ENCODE measurements at regions not wholly inside any gene's neighbourhood (a gene's known extent, or its start where the extent isn't known, plus 50 kb on each side); places are given as distances from the start of the nearest gene placed in this dataset.

GRCh38 chrX:112440277-112440676, 239.5 kb downstream of the LHFPL1 start:
- TF ChIP-seq ATF2 (IDR thresholded peaks at IDR 0.05; ENCODE audit: low read length) (no peak), NFXL1 (IDR thresholded peaks at IDR 0.05; ENCODE audit: borderline replicate concordance) (no peak), GABPA (IDR thresholded peaks at IDR 0.05; ENCODE audit: low read depth) (no peak), CTCF (IDR thresholded peaks at IDR 0.05 in 2 of 3, conservative IDR thresholded peaks at IDR 0.05 in 1 of 3; ENCODE audit: control insufficient read depth in 2 of 3, extremely low read depth in 1 of 3, insufficient read depth in 1 of 3, low read depth in 3 of 3, low read length in 3 of 3) (no peak), IRF5 (IDR thresholded peaks at IDR 0.05; ENCODE audit: borderline replicate concordance) (no peak), ZNF274 (IDR thresholded peaks at IDR 0.05; ENCODE audit: insufficient read depth, insufficient read length) (no peak), CREM (IDR thresholded peaks at IDR 0.05; ENCODE audit: low read depth) (no peak), EZH2 (IDR thresholded peaks at IDR 0.05; ENCODE audit: borderline replicate concordance, control insufficient read depth, low read depth, low read length) (no peak), POLR2A (IDR thresholded peaks at IDR 0.05; ENCODE audit: low read depth, low read length) (no peak), RAD21 (IDR thresholded peaks at IDR 0.05; ENCODE audit: insufficient read depth, low read depth, low read length) (no peak), USF1 (IDR thresholded peaks at IDR 0.05; ENCODE audit: borderline replicate concordance, extremely low read length, insufficient read depth, low read depth, low read length) (no peak)

Measured in GM12878 (cell line).